K562 (cell line): ENCODE measurements at regions not wholly inside any gene's neighbourhood (a gene's known extent, or its start where the extent isn't known, plus 50 kb on each side); places are given as distances from the start of the nearest gene placed in this dataset.

Experiments used
- ATAC-seq: fragments of 200-7000 bp; cut with Tn5 transposase; 3 replicates; pipeline ENCODE4 v1.9.1; 2020; ENCODE audit warnings: moderate library complexity
- BruUV-seq: library from RNA; stranded (reverse); fragments of 400-500 nt; replicated peaks from 2 replicates; lab custom pipeline; 2021; lab: Mats Ljungman, UMichigan
- CTCF ChIA-PET: fragments of 300-600 bp; formaldehyde crosslinking; extraction: SDS; loops from one replicate; lab custom pipeline; 2021; ENCODE audit warnings: low intra/inter-chr PET ratio; lab: Yijun Ruan, JAX
- POLR2A ChIA-PET: fragments of 300-600, 350-650 bp; sonication (Branson Sonifier 250); formaldehyde crosslinking; extraction: SDS; loops from one replicate; lab custom pipeline; 2021; ENCODE audit warnings: antibody characterized with exemption, inconsistent platforms; lab: Yijun Ruan, JAX
- DNase-seq, 4 experiments: peaks; one replicate each; pipeline versions ENCODE4 v3.0.0 to v3.0.0-alpha.2; 2011 to 2018; ENCODE audit warnings: low spot score in 3 of 4, mixed read lengths in 3 of 4; ENCODE audit errors: extremely low read depth in 1 of 4
- FAIRE-seq: peaks from 2 replicates; lab custom pipeline; 2011; peaks lifted over from hg19 to GRCh38; lab: Jason Lieb, UNC
- H2AFZ ChIP-seq: 2 replicates; pipeline ENCODE4 v1.6.0; 2011; ENCODE audit warnings: low read depth, low read length, control low read depth, inconsistent platforms
- H3K27ac ChIP-seq: fragments of 200-600 bp; 3 replicates; pipeline ENCODE4 v1.8.0; 2011; ENCODE audit warnings: low read depth, mild to moderate bottlenecking, control low read depth, inconsistent platforms, low read length, moderate library complexity, mixed read lengths; ENCODE audit errors: extremely low read depth
- H3K27me3 ChIP-seq, 2 experiments: fragments of 300-600 bp in 1 of 2; 2 replicates in 1 of 2; 3 replicates in 1 of 2; pipeline versions ENCODE4 v1.6.0 to v1.8.0; 2011; ENCODE audit warnings: inconsistent platforms in 2 of 2, low read length in 2 of 2, mild to moderate bottlenecking in 1 of 2, mixed read lengths in 1 of 2, moderate library complexity in 1 of 2; ENCODE audit not compliant: control insufficient read depth in 2 of 2, insufficient read depth in 2 of 2
- H3K36me3 ChIP-seq: fragments of 300-600 bp; 3 replicates; pipeline ENCODE4 v1.8.0; 2011; ENCODE audit warnings: mild to moderate bottlenecking, low read length, inconsistent platforms; ENCODE audit not compliant: control insufficient read depth, insufficient read depth
- H3K4me1 ChIP-seq, 2 experiments: fragments of 200-600 bp in 1 of 2; replicated peaks in 1 of 2; 2 replicates in 1 of 2; 3 replicates in 1 of 2; pipeline versions ENCODE4 v1.5.1 to v1.8.0; 2011; ENCODE audit warnings: inconsistent platforms in 2 of 2, low read length in 2 of 2, mild to moderate bottlenecking in 1 of 2, mixed read lengths in 1 of 2, moderate library complexity in 1 of 2; ENCODE audit not compliant: control insufficient read depth in 2 of 2, insufficient read depth in 2 of 2
- H3K4me2 ChIP-seq: 2 replicates; pipeline ENCODE4 v1.6.1; 2011; ENCODE audit warnings: low read length, control low read depth, inconsistent platforms, mixed read lengths; ENCODE audit not compliant: insufficient read depth
- H3K4me3 ChIP-seq: fragments of 200-600 bp; sonication (generic), shearing (Covaris generic); 2 replicates; pipeline ENCODE4 v1.5.1; 2016; ENCODE audit warnings: control low read depth, inconsistent platforms
- H3K79me2 ChIP-seq: fragments of 200-600 bp; 3 replicates; pipeline ENCODE4 v1.8.0; 2011; ENCODE audit warnings: low read length, inconsistent platforms; ENCODE audit not compliant: control insufficient read depth, insufficient read depth
- H3K9ac ChIP-seq, 2 experiments: 2 replicates each; pipeline versions ENCODE4 v1.6.0 to v1.6.1; 2011; ENCODE audit warnings: low read depth in 2 of 2, low read length in 2 of 2, control low read depth in 1 of 2, inconsistent platforms in 1 of 2, mild to moderate bottlenecking in 1 of 2, mixed read lengths in 1 of 2; ENCODE audit not compliant: insufficient read depth in 1 of 2
- H3K9me1 ChIP-seq: one replicate; pipeline ENCODE4 v1.6.0; 2011; ENCODE audit warnings: inconsistent platforms, mild to moderate bottlenecking, low read length, moderate library complexity; ENCODE audit not compliant: control insufficient read depth, insufficient read depth
- H3K9me3 ChIP-seq: replicated peaks from 2 replicates; pipeline ENCODE4 v1.5.1; 2011; ENCODE audit warnings: low read depth, low read length, inconsistent platforms; ENCODE audit not compliant: control insufficient read depth, insufficient read depth
- H4K20me1 ChIP-seq: replicated peaks from 2 replicates; pipeline ENCODE4 v1.6.1; 2011; ENCODE audit warnings: low read length, inconsistent platforms, mixed read lengths; ENCODE audit not compliant: control insufficient read depth, insufficient read depth
- EGR1 ChIP-seq: fragments of 450-650 bp; conservative IDR thresholded peaks from 2 replicates; pipeline ENCODE4 v1.6.1; 2017; ENCODE audit warnings: mild to moderate bottlenecking
- WGBS: fragments of 100-300 bp; shearing (Covaris generic); methylation state at CpG from one replicate; pipeline ENCODE4 v1.1.6; 2016; ENCODE audit warnings: low coverage, mixed read lengths; ENCODE audit not compliant: insufficient coverage; ENCODE audit errors: missing lambda C conversion rate; 5-methylcytosine and 5-hydroxymethylcytosine counted together
- in situ Hi-C: fragments of 300-500 bp; cut with MboI; formaldehyde crosslinking; loops from 4 replicates; pipeline ENCODE4 v1.15.0; 2018; ENCODE audit warnings: inconsistent platforms, mixed read lengths
- intact Hi-C: fragments of 100-400 bp; cut with micrococcal nuclease; formaldehyde crosslinking; loops from 2 replicates; pipeline ENCODE4 v1.14.2; 2022
- TF ChIP-seq, protein P1 (sequence below): fragments of 450-650 bp; formaldehyde crosslinking; IDR thresholded peaks from 2 replicates; pipeline ENCODE4 v1.4.0; 2020; ENCODE audit warnings: mild to moderate bottlenecking, mixed read lengths
- TF ChIP-seq, protein P2 (sequence below): fragments of 450-650 bp; IDR thresholded peaks from 2 replicates; pipeline ENCODE4 v1.6.1; 2016; ENCODE audit warnings: low read depth
- TF ChIP-seq, protein P3 (sequence below), 2 experiments: fragments of 450-650 bp; formaldehyde crosslinking in 1 of 2; IDR thresholded peaks; 2 replicates each; pipeline versions ENCODE4 v1.4.0 to v1.6.1; 2014 to 2020; ENCODE audit warnings: mild to moderate bottlenecking in 2 of 2, borderline replicate concordance in 1 of 2, low read depth in 1 of 2

DNA sequence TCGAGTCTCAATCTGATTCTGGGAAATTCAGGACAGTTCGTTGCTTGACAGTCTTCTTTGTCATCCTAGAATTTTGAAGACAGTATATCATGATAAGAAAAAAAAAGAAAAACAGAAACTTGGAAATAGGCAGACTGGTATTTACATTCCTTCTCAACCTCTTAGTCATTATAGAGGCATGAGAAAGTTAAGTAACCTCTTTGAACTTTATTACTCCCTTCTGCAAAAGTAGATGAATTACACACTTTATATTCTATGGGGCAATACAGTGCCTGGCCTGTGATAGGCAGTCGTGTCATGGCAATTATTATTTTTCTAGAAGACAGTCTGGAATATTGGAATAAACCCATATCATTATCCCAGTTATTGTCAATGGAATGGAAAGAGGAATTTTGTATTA is 828.9 kb downstream of the TLR4 start:
- no TSS peak for BruUV-seq
- CTCF ChIA-PET = no interaction called here
- intact Hi-C loops = no loop called here
- TF ChIP-seq, protein P1, sequence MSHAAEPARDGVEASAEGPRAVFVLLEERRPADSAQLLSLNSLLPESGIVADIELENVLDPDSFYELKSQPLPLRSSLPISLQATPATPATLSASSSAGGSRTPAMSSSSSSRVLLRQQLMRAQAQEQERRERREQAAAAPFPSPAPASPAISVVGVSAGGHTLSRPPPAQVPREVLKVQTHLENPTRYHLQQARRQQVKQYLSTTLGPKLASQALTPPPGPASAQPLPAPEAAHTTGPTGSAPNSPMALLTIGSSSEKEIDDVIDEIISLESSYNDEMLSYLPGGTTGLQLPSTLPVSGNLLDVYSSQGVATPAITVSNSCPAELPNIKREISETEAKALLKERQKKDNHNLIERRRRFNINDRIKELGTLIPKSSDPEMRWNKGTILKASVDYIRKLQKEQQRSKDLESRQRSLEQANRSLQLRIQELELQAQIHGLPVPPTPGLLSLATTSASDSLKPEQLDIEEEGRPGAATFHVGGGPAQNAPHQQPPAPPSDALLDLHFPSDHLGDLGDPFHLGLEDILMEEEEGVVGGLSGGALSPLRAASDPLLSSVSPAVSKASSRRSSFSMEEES (CRISPR knock-in tag) = no peak
- TF ChIP-seq EGR1 = no peak
- TF ChIP-seq, protein P2, sequence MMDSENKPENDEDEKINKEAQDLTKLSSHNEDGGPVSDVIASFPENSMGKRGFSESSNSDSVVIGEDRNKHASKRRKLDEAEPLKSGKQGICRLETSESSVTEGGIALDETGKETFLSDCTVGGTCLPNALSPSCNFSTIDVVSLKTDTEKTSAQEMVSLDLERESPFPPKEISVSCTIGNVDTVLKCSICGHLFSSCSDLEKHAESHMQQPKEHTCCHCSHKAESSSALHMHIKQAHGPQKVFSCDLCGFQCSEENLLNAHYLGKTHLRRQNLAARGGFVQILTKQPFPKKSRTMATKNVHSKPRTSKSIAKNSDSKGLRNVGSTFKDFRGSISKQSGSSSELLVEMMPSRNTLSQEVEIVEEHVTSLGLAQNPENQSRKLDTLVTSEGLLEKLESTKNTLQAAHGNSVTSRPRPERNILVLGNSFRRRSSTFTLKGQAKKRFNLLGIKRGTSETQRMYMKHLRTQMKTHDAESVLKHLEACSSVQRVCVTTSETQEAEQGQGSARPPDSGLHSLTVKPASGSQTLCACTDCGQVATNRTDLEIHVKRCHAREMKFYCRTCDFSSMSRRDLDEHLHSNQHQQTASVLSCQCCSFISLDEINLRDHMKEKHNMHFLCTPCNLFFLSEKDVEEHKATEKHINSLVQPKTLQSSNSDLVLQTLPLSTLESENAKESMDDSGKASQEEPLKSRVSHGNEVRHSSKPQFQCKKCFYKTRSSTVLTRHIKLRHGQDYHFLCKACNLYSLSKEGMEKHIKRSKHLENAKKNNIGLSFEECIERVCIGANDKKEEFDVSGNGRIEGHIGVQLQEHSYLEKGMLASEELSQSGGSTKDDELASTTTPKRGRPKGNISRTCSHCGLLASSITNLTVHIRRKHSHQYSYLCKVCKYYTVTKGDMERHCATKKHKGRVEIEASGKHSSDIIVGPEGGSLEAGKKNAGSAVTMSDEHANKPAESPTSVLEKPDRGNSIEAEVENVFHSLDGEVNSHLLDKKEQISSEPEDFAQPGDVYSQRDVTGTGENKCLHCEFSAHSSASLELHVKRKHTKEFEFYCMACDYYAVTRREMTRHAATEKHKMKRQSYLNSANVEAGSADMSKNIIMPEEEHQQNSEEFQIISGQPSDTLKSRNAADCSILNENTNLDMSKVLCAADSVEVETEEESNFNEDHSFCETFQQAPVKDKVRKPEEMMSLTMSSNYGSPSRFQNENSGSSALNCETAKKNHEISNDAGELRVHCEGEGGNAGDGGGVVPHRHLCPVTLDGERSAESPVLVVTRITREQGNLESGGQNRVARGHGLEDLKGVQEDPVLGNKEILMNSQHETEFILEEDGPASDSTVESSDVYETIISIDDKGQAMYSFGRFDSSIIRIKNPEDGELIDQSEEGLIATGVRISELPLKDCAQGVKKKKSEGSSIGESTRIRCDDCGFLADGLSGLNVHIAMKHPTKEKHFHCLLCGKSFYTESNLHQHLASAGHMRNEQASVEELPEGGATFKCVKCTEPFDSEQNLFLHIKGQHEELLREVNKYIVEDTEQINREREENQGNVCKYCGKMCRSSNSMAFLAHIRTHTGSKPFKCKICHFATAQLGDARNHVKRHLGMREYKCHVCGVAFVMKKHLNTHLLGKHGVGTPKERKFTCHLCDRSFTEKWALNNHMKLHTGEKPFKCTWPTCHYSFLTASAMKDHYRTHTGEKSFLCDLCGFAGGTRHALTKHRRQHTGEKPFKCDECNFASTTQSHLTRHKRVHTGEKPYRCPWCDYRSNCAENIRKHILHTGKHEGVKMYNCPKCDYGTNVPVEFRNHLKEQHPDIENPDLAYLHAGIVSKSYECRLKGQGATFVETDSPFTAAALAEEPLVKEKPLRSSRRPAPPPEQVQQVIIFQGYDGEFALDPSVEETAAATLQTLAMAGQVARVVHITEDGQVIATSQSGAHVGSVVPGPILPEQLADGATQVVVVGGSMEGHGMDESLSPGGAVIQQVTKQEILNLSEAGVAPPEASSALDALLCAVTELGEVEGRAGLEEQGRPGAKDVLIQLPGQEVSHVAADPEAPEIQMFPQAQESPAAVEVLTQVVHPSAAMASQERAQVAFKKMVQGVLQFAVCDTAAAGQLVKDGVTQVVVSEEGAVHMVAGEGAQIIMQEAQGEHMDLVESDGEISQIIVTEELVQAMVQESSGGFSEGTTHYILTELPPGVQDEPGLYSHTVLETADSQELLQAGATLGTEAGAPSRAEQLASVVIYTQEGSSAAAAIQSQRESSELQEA = no peak
- TF ChIP-seq, protein P3, sequence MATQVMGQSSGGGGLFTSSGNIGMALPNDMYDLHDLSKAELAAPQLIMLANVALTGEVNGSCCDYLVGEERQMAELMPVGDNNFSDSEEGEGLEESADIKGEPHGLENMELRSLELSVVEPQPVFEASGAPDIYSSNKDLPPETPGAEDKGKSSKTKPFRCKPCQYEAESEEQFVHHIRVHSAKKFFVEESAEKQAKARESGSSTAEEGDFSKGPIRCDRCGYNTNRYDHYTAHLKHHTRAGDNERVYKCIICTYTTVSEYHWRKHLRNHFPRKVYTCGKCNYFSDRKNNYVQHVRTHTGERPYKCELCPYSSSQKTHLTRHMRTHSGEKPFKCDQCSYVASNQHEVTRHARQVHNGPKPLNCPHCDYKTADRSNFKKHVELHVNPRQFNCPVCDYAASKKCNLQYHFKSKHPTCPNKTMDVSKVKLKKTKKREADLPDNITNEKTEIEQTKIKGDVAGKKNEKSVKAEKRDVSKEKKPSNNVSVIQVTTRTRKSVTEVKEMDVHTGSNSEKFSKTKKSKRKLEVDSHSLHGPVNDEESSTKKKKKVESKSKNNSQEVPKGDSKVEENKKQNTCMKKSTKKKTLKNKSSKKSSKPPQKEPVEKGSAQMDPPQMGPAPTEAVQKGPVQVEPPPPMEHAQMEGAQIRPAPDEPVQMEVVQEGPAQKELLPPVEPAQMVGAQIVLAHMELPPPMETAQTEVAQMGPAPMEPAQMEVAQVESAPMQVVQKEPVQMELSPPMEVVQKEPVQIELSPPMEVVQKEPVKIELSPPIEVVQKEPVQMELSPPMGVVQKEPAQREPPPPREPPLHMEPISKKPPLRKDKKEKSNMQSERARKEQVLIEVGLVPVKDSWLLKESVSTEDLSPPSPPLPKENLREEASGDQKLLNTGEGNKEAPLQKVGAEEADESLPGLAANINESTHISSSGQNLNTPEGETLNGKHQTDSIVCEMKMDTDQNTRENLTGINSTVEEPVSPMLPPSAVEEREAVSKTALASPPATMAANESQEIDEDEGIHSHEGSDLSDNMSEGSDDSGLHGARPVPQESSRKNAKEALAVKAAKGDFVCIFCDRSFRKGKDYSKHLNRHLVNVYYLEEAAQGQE (IDR thresholded peaks at IDR 0.05; ENCODE audit: borderline replicate concordance) = no peak
- TF ChIP-seq, protein P3 (CRISPR knock-in tag; IDR thresholded peaks at IDR 0.05; ENCODE audit: low read depth) = no peak

More for the DNA sequence above, 828.9 kb downstream of the TLR4 start:
- H2AFZ ChIP-seq = no peak overlapping the region
- in situ Hi-C loops = no loop called here
- 3% methylated on average over 3 of the region's 3 CpGs for WGBS
- no peak overlapping the region for H3K27ac ChIP-seq
- H3K9me1 ChIP-seq = no peaks in the 10 kb centered on the region
- H3K9me3 ChIP-seq = no peaks in the 10 kb centered on the region
- H3K4me3 ChIP-seq = no peak overlapping the region
- POLR2A ChIA-PET = no interaction called here
- no peaks in the 10 kb centered on the region for H4K20me1 ChIP-seq
- no peak for DNase-seq
- no peaks in the 10 kb centered on the region for H3K4me1 ChIP-seq
- no peak overlapping the region for H3K4me2 ChIP-seq
- no peak for FAIRE-seq
- H3K36me3 ChIP-seq = no peaks in the 10 kb centered on the region
- ATAC-seq = no peak
- no peaks in the 10 kb centered on the region for H3K27me3 ChIP-seq
- no peak overlapping the region for H3K9ac ChIP-seq
- no peaks in the 10 kb centered on the region for H3K79me2 ChIP-seq
